ENCODE measurements at regions not wholly inside any gene's neighbourhood (a gene's known extent, or its start where the extent isn't known, plus 50 kb on each side); places are given as distances from the start of the nearest gene placed in this dataset.

GRCh38 chrX:68901519-68901918 lies 72.7 kb downstream of the EFNB1 start:
- H3K23ac ChIP-seq (ENCODE audit: low read depth, low read length): no peak overlapping the region
- no peak overlapping the region for H3K4me3 ChIP-seq (ENCODE audit: insufficient read depth, low read depth, low read length)
- no peak overlapping the region for H2AFZ ChIP-seq (replicated peaks; ENCODE audit: low read length, poor library complexity)
- no TSS peak for BruUV-seq (replicated peaks)
- no peak overlapping the region for H3K56ac ChIP-seq (ENCODE audit: extremely low read depth, insufficient read depth, low read length)
- H3K14ac ChIP-seq (replicated peaks; ENCODE audit: low read depth, low read length): no peak overlapping the region
- no peak overlapping the region for H2AK9ac ChIP-seq (replicated peaks; ENCODE audit: low read depth, low read length, poor library complexity)
- TF ChIP-seq CTCF (conservative IDR thresholded peaks at IDR 0.05; ENCODE audit: low read depth, low read length): no peak
- no peak for TF ChIP-seq POLR2A (IDR thresholded peaks at IDR 0.05; ENCODE audit: low read depth, low read length)
- no peak for TF ChIP-seq CEBPB (IDR thresholded peaks at IDR 0.05; ENCODE audit: low read depth, low read length)
- TF ChIP-seq FOS (IDR thresholded peaks at IDR 0.05; ENCODE audit: low read depth, low read length): no peak
- no peak for TF ChIP-seq RCOR1 (IDR thresholded peaks at IDR 0.05; ENCODE audit: insufficient replicate concordance, low read length)
- TF ChIP-seq SMC3 (IDR thresholded peaks at IDR 0.05; ENCODE audit: low read depth, low read length): no peak
- no peak for TF ChIP-seq RFX5 (IDR thresholded peaks at IDR 0.05; ENCODE audit: low read depth, low read length)
- no peak for TF ChIP-seq USF2 (IDR thresholded peaks at IDR 0.05; ENCODE audit: low read depth, low read length)
- TF ChIP-seq RAD21 (IDR thresholded peaks at IDR 0.05; ENCODE audit: low read length): no peak
- no peak for TF ChIP-seq MAFK (IDR thresholded peaks at IDR 0.05; ENCODE audit: low read depth, low read length)
- TF ChIP-seq BHLHE40 (IDR thresholded peaks at IDR 0.05; ENCODE audit: low read depth, low read length): no peak
- no peak for TF ChIP-seq ELK1 (IDR thresholded peaks at IDR 0.05; ENCODE audit: borderline replicate concordance, low read depth, low read length)
- no peak for TF ChIP-seq CHD1 (IDR thresholded peaks at IDR 0.05; ENCODE audit: low read depth, low read length)
- no peak for TF ChIP-seq MXI1 (IDR thresholded peaks at IDR 0.05; ENCODE audit: borderline replicate concordance, low read depth, low read length)
- TF ChIP-seq NFE2L2 (IDR thresholded peaks at IDR 0.05; ENCODE audit: low read depth, low read length): no peak
- TF ChIP-seq MAZ (IDR thresholded peaks at IDR 0.05; ENCODE audit: borderline replicate concordance, low read depth, low read length): no peak
- no peak overlapping the region for H2BK20ac ChIP-seq (ENCODE audit: low read depth, low read length)
- no peaks in the 10 kb centered on the region for H3K9me3 ChIP-seq (ENCODE audit: control insufficient read depth, insufficient read depth, low read length)
- H3K36me3 ChIP-seq (ENCODE audit: control insufficient read depth, insufficient read depth, low read length): no peaks in the 10 kb centered on the region
- H4K91ac ChIP-seq (ENCODE audit: insufficient read depth, low read depth, low read length): no peak overlapping the region
- H4K8ac ChIP-seq (ENCODE audit: low read depth in 2 of 2, low read length in 2 of 2): no peak overlapping the region
- no peaks in the 10 kb centered on the region for H4K20me1 ChIP-seq (ENCODE audit: insufficient read depth, low read length)
- H3K9me1 ChIP-seq (ENCODE audit: insufficient read depth, low read length): no peaks in the 10 kb centered on the region
- no peak overlapping the region for H3K18ac ChIP-seq (ENCODE audit: low read depth, low read length)
- H3K4me1 ChIP-seq (ENCODE audit: control insufficient read depth, insufficient read depth, low read length): no peaks in the 10 kb centered on the region
- no peak overlapping the region for H3K27ac ChIP-seq (ENCODE audit: insufficient read depth, low read length)
- WGBS, 2 experiments (ENCODE audit: extremely low coverage in 2 of 2, insufficient read length in 1 of 2): no CpG with 5 or more reads among the region's 3 CpGs
- no peaks in the 10 kb centered on the region for H3K79me1 ChIP-seq (ENCODE audit: low read depth in 1 of 2, low read length in 2 of 2)
- intact Hi-C loops (cut with micrococcal nuclease) (no loop called here), dilution Hi-C loops (cut with HindIII; ENCODE audit: low sequenced_read_pairs, unreplicated experiment) (no loop called here), in situ Hi-C loops (cut with MboI; ENCODE audit: low sequenced_read_pairs) (no loop called here)
- H3K9ac ChIP-seq (ENCODE audit: low read depth, low read length): no peak overlapping the region
- no peak overlapping the region for H2AK5ac ChIP-seq (ENCODE audit: low read depth, low read length)
- ChIA-PET POLR2A (ENCODE audit: unreplicated experiment) (no interaction called here), CTCF (no interaction called here)
- H2BK5ac ChIP-seq (ENCODE audit: low read depth, low read length, poor library complexity, severe bottlenecking): no peak overlapping the region
- H3K4ac ChIP-seq (ENCODE audit: low read depth, low read length): no peak overlapping the region
- peaks cover 30% of the 10 kb centered on the region for H3K27me3 ChIP-seq (ENCODE audit: control insufficient read depth, insufficient read depth, low read length)
- H2BK15ac ChIP-seq (ENCODE audit: low read depth, low read length): no peak overlapping the region
- no peak overlapping the region for H2BK120ac ChIP-seq (ENCODE audit: low read depth, low read length)
- DNase-seq: no peak
- H3K4me2 ChIP-seq (ENCODE audit: low read depth, low read length): no peak overlapping the region
- no peak for ATAC-seq (ENCODE audit: low read depth)
- H4K5ac ChIP-seq (ENCODE audit: low read depth, low read length): no peak overlapping the region

Data from IMR-90 (cell line).